HG03432 (cell line): ENCODE measurements at regions not wholly inside any gene's neighbourhood (a gene's known extent, or its start where the extent isn't known, plus 50 kb on each side); places are given as distances from the start of the nearest gene placed in this dataset.

Source experiments
- ATAC-seq: cut with Tn5 transposase; IDR thresholded peaks from one replicate; pipeline ENCODE4 v1.9.1; 2021; ENCODE audit warnings: mild to moderate bottlenecking, moderate library complexity; ENCODE audit not compliant: unreplicated experiment

DNA sequence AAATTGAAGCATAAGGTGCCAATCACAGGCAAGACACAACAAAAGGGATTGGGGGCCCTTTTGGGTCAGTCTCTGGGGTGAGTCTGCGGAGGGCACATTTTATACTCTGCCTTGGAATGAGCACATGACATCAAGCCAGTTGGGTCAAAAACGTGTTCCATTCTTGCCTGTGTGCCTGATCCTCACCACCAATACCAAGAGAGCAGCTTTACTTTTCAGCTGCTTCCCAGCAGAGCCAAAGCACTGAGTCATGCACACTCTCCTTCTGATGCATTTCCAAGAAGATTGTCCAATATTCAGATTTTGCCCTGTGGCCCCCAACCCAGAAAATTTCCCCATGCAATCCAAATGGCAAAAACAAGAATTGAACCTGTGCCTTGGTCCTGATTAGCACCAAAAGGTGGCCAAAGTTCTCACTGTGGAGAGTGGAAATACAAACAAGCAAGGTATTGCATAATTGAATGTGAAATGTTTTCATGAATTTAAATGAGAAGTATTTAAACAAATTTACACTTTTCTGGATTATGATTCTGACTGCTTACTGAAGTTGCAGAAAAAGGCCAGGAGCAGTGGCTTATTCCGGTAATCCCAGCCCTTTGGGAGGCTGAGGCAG lies 217.8 kb upstream of the SOX9 start:
- ATAC-seq = no peak

DNA sequence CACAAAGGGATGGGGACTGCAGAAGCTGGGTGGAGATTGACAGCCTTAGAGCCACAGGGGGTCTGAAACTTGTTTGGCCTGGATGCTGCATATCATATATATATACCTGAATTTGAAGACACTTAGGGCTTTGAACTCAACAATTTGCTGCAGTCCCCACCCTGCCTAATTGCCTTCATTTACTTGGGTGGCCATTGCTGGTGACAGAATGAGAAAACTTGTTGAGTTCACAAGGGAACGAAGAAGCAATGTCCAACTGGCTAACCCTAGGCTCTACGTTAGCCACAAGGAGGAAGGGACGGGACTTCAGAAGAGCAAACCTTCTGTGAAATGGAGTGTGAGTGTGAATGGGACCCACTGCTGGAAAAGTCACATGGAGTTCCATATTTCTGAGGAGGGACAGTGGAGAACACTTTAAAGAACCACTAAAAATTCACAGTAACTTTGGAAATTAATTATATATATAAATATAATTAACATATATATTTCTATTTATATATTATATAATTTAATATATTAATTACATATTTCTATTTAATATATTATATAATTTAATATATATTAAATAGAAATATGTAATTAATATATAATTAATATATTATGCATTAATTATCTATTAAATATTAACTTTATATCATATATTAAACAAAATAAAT lies 215.3 kb upstream of the SOX9 start:
- no peak for ATAC-seq

DNA sequence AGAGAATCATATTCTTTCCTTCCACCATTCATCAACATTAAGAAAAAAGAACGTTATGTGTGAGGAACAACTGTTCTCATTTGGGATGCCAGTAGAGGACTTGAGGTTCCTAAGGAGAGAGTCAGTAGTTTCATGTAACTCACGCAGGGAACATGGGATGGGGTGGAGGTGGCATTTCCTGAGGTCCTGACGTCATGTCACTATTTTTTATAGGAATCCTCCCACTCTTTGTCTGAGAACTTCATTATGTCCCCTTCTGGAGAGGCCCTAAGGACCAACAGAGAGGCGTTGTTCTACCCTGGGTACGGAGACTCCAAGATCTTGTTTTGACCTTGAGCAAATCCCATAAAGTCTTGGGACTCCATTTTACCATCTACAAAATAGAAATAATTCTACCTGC lies 211.7 kb upstream of the SOX9 start:
- no peak for ATAC-seq

DNA sequence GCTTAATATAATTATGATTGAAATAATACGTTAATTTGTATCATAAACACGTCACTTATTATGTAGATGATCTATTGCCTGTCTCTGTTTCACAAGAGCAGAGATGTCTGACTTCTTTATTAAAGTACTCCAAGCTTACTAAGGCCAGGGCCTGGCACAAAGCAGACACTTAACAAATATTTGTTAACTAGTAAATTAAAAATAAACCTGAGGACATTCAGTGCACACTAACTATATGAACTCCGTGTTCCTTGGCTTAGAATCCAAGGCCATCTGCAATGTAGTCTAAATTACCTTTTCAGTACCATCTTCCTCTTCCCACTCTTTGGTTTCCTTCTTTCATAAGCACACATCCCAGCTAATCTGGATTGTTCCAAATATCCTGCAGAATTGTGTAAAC lies 210.8 kb upstream of the SOX9 start:
- ATAC-seq = no peak

DNA sequence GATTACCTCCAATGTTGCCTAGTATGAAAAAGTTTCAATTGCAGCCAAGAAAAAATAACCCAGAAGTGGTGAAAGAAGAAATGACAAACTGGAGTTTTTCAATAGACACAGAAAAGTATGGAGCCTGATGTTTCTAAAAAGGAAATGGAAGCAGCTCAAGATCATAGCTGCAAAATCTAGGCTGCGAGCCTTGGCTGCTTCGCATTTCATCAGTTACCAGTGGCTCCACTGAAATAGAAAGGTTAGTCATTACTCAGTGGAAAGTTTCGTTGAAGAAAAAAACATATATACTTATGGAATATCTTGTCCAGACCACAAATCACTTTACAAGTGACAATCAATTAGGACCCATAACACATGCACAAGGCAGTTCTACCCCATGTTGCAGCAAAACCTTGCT lies 206.8 kb upstream of the SOX9 start:
- ATAC-seq = no peak

DNA sequence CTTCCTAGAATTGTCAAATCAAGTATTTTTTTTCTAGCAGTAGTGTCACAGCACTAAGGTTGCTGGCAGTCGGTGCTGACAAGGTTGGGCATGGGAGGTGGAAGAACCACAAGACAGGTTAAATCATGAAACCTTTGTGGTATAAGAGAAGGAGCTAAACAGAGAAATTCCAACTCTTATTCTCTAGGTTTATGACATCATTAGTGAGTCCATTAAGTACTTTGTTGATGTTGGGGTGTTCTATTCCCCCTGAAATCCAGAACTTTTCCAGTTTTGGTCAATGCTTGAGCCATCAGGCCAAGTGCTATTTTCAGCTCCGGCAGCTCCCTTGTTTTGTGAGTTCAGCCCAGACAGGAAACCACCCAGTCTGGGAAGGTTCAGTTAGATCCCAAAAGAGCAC lies 206.0 kb upstream of the SOX9 start:
- ATAC-seq = no peak

DNA sequence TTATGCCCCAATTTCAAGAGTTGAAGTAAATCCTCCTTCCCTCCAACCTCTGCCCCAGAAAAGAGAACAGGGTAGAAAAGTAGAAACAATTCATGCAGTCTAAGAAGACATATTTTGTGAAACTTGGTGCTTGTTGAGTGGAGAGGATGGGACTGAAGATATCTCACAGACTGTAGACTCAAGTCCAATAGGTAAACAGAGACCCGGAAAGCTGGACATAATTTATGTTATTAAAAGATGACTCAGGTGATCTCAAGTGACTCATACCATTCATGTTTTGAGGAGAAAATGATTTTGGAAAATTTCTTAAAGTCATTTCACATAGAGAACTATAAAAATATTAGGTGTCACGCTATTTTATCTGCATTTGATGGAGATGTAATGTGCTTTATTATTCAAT lies 203.1 kb upstream of the SOX9 start:
- ATAC-seq = no peak

DNA sequence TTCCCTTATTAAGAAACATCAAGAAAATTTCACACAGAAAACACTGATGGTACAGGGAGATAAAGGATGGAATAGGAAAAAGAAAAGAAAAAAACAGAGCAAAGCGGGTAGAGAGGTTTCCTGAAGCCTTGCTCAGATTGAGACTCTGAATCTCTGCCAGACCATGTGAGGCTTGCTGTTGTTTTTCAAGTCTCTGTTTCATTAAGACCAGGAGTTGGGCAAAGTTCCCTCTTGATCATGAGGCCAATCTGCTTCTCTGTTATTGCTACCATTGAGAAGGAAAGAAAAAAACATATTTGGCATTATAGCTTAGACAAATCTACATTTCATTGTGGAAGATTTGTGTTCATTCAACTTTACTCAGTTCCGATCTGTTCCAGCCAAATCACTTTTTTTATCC lies 201.6 kb upstream of the SOX9 start:
- no peak for ATAC-seq

DNA sequence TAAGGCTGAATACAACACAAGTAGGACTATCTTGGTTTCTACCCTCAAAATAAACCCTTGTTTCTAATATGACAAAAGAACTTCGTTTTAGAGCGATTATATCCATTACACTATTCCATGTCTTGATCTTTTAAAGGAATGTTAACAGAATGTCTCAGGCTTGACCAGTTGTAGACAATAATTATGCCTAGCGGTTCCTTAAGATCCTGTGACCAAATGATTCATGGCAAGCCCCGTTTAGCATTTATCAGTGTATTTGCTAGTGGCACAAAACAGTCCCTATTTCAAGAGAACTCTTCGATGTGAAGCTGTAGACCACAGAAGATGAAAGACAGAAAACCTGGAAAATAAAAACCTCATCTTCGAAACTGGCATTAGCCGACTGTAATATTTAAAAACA lies 200.9 kb upstream of the SOX9 start:
- ATAC-seq = no peak

DNA sequence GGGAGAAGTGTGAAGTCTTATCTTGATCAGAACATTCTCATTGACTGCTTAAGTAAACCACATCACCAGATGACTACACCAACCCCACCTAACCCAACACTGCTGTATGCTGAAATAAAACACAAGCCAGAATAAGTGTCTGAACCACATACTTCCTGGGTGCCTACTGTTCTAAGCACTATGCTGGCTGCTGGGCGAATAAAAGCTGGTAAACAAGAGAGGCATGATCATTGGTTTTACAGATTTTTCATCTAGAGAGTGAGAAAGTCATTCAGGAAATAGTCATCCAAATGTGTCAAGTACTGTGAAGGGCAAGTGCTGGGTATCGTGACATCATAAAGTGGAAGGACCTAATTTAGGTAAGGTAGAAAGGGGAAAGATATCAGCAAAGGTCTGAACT lies 199.0 kb upstream of the SOX9 start:
- ATAC-seq = peak; percentile 77

DNA sequence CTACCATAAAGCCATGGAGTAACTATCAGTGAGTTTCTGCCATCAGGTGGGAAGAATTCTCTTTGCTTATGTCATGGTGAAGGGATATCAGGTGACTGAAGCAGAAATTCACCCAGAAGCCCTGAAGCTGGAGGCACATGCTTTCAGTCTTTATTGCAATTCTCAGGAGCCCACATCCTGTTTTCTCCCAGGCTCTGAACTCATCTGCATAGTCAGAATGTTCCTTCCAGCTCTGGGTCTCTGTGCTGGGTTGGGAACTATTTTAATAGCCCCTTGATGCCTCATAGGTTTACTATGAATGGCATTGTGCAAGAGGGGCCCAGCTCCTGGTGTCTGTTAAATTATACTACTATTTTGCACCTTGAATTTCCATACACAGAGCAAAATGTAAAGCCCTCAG lies 198.4 kb upstream of the SOX9 start:
- peak; percentile 47 for ATAC-seq

DNA sequence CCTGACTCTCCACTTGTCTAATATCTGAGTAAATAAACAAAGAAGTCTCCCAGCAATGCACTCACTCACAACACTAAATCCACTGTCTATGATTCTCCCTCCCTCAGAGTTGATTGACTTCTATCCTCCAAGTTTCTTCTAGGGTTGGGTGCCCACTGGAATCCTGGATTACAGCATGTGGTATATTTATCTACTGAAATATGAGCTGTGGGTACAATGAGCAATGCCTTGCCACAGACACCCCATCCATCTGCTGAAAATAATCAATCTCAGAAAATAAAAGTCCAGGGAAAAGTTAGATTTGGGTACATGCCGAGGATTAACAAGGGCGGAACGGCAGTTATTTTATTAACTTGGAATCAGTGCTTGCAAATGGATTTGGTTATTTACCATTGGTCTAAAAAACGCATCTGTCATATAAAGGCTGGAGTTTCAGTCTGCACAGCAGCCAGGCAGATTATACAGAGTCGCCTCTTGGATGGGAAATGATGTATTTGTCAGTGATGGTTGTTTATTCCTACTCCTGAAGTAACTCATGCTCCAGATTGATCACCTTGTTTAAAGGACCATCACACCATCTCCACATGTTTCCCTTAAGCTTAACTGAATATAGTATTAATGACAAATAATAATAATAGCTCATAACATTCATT lies 193.9 kb upstream of the SOX9 start:
- ATAC-seq = no peak

DNA sequence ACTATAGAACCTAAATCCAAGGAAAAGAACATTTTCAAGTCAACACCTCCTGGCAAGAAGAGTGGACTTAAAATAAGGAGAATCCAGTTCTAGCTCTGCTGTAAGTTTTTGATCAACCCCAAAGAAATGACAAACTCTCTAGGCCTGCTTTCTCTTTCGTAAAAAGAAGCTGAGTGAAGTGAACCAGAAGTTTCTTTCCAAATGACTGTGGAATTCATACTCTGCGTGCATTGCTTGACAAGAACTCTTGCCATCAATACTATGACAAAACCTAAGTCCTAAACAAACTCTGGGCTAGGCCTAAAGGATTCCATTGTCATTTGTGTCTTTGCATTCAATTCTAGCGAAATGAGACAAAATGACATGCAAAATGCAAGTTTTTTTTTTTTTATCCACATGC lies 187.5 kb upstream of the SOX9 start:
- ATAC-seq = no peak

DNA sequence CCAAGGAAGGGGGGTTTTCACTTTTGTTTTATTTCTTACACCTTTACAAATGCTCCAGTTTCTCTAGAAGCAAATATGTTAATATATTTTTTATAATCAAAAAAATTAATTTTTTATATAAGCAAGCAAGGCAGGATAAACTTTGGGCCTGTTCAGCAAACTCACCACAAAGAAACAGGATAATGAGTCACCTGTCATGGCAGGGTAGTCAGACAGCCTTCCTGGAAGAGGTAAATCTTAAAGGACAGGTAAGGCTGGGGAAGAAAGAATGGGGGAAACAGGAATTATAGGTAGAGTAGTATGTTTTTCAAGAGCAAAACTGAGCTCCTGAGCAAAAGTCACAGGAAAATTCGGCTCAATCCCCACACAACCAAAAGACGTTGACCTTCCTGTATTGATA lies 186.3 kb upstream of the SOX9 start:
- ATAC-seq = no peak

DNA sequence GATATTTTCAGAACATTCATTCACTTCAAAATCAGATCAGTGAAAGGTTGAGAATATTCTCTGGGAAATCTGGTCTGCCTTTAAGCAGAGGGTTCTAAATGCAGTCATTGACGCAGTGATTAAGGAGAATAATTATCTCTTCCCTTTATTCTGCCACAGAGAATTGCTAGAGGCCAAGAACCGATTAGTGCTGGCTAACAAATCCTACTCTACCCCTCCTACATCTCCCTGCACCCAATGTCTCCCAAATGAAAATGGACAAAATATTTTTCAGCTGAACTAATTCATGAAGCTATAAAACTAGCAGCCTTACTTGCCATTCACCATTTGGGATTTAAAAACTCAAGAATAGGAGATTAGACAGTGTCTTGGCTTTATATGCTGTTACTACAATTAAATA lies 185.5 kb upstream of the SOX9 start:
- ATAC-seq = no peak

DNA sequence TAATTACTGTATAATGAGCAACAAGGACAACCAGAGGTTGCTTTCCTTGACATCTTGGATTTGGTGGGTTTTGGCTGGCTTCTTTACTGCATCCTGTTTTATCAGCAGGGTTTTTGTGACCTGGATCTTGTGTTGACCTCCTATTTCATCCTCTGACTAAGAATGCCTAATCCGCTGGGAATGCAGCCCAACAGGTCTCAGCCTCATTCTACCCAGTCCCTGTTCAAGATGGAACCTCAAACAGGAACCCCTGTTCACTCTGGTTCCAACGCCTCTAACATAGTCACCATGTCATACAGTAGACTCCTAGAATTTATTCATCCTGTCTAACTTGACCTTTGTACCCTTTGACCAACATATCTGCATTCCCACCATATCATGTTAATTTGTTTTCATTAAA lies 183.8 kb upstream of the SOX9 start:
- ATAC-seq = no peak

DNA sequence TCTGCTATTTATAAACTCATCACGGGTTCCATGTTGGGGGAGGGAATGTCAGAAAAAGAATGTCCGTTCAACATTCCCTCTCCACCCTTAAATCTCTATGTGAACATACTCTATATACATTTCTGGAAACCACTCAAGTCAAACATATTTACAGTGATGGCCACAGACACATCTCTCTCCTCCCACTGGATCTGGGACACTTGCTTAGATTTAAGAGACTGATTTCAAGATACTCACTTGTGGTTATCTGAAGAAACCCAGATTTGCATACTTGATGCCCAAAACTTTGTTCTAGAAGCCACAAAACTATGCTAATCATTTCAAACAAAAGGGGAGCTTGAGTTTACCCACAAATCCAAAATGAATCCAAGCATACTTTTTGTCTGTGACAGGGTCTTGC lies 182.9 kb upstream of the SOX9 start:
- no peak for ATAC-seq

DNA sequence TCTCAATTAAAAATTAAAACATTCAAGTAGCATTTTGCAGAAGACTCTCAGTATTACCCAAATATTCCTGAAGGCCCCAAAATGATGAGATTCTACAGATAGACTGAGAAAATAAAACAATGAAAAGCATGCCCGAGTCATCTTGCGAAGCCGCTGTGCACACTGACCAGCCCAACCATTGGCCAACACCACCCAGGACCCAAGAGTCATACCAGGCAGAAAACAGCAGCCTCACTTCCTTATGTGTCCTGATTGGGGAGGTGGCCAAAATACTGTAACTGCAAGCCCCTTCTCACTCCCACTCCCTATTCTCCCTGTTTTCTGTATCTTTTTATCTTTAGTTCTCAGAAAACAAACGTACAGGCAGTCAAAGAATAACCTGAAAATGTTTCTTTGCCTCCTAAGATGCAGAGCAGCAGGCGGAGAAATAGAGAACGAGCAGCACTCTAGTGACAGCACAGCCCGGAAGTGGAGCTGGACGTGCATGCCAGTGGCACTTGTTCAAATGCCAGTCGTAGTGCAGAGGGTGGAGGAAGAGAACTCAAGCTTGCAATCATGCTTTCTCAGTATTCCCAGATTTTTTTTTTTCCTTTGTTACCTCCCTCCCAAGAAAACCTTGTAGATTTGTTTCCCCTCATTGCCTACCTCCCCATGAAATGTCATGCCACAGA lies 182.3 kb upstream of the SOX9 start:
- ATAC-seq = no peak

DNA sequence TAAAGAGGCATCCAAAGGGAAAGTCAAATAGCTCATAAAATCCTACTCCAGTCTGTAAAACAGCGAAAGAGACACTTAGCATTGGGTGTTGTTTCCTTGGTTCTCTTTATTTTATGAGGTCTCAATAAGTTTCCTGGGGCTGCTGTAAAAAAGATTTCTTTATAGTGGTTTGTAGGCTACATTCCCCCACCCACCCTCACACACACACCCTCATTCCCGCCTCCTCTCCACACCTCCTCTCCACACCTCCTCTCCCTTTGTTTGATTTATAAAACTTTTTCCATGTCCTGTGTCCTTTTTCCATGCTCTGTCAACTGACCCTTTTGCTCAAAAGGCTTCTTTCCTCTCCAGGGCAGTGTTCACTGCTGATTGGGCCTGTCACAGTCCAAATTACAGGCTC lies 178.9 kb upstream of the SOX9 start:
- no peak for ATAC-seq

DNA sequence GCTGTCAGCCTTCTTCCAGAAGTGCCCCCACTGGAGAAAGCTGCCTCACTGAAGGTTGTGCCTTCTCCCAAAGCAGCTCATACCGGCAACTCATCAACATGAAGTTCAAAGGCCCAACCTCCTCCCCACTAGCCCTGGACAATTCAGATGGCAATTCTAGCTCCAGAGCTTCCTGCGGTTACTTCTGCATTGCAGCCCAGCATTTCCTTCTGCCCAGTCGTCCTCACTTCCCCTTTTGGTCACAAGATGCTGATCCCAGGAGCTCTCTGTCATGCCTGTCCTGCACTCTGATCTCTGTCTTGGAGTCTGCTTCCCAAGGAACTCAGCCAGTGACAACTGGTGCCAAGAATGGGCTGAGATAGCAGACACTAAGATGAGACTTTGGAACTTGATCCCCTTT lies 178.2 kb upstream of the SOX9 start:
- no peak for ATAC-seq

DNA sequence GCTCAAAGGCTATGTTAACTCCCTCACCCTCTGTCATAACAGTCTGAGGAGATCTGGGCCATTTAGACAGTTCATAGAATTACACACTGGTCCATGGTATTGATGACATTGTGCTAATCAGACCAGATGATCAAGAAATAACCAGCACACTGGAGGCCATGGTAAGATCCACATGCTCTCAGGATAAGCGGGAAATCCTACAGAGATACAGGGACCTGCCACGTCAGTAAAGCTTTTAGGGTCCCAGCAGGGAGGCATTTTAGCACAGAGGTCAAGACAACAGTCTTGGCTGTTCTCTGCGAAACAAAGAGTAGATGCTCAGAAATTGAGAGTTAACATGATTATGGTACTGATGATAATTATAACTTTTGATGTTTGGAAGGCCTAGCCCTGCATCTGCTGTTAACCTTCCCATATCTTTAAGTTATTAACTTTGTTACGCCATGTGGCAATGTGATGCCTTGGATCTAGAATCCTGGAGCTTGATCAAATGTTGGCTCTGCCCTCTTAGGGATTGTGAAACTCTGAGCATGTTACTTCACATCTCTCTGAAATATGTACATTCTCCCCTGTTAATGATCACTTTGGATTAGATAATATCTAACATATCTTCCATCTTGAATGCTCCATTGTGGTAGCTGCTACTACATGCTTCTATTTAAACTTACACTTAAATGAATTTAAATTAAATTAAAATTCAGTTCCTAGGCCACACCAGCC lies 172.0 kb upstream of the SOX9 start:
- no peak for ATAC-seq

DNA sequence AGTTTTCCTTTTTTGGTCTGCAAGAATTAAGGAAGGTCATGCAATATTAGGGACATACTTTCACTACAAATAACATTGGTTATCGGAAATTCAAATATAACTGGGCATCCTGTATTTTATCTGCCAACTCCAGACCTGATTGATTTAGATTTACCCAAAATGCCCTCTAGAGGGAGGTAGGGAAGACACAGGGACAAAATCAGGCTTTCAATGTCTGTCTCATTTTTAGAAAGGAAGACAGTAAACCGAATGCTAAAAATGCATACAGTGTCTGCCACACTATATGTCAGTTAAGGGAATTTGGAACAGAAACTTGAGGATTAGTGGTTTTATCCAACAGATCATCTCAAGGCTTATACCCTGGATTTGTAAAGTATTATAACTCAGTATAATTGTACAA lies 161.7 kb upstream of the SOX9 start:
- ATAC-seq = no peak
